Activated CD4-positive, CD25-positive, alpha-beta regulatory T cell treated with anti-CD3 and anti-CD28 coated beads, Interleukin-2, amount 50 U/mL, for 24 hours (primary cell): ENCODE measurements at regions not wholly inside any gene's neighbourhood (a gene's known extent, or its start where the extent isn't known, plus 50 kb on each side); places are given as distances from the start of the nearest gene placed in this dataset.

Experiments
- ATAC-seq, 2 donors: fragments of 150-1000 bp; cut with Tn5 transposase; one replicate each; pipeline ENCODE4 v1.10.0; 2021; ENCODE audit warnings: mild to moderate bottlenecking in 1 of 2, moderate library complexity in 1 of 2

DNA sequence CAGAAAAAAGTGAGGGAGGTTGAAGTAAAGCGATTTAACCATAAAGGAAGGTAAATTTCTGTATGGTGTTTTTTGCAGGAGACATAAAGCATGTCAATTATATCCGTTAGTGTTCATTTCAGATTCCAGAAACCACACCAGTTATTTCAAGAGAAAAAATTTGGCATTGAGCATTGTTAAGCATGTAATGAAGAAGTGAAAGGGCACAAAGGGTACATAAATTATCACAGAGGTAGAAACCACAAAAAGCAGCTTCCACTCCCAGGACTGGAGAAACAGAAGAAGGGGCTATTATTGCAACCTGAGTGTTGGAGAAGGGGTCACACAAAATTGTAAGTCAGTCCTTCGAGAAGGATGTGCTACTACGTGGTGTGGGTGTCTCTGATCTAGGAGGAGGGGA is 72.2 kb upstream of the DACH1 start:
- ATAC-seq = no peak

DNA sequence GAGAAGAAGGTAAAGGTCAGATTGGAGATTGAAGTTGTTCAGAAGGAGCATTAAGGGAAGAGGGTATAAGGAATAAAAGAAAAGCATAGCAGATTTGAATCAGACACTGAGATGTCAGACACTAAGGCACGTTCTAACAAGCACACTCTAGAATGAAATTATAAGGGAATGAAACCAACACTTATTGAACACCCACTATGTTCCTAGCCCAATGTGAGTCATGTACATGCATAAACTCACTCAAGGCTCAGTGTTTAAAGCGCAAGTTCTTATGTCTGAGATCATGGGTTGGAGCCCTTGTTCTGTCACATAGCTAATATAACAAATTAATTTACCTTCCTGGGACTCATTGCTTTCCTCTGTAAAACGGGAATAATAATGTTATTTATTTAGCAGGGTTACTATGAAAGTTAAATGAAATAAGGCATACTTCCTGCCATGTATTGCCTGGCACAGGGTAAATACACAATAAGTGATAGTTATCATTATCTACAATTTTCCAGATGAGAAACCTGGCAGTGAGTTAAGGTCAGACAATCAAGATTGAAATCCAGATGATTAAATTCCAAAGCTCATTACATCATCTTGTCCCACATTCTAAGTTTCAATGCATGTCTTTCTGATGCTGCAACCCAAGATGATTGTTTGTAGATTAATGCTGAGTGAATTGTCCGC is 68.3 kb upstream of the DACH1 start:
- no peak for ATAC-seq

DNA sequence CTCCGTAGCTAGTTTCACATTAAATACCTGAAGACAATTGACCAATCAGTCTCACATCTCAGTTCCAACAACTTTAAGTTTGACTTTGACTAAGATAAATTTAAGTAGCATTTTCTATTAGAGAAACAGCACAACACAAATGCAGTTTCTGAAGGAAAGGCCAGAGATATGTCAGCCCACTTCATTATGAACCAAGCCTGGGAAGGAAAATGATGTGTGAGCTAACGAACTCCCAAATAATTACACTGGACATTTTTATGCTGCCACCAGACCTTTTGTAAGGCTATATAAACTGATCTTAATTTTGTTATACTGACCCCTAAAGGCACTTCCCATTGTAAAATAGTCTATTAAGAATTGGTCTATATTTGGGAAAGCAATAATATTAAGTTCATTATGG is 57.9 kb upstream of the DACH1 start:
- ATAC-seq = no peak

DNA sequence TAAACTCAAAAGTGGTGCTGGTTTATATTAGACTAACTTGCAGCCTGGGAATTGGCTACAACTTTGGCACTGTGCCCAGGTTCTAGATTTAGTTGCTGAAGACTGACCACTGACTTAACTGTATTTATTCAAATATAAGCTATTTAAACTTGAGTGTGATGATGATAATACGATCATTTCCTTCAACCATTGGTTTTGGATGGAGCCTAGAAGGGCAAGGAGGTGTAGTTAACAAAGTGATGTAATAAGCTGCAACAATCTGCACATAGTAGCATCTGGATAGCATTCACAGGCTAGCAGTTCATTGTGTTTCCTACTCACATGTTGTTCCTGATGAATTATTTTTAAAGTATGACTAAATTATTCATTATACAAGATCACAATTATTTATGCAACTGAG is 55.2 kb upstream of the DACH1 start:
- no peak for ATAC-seq
